Endothelial cell of umbilical vein (primary cell): ENCODE measurements at regions not wholly inside any gene's neighbourhood (a gene's known extent, or its start where the extent isn't known, plus 50 kb on each side); places are given as distances from the start of the nearest gene placed in this dataset.

Source experiments
- BruUV-seq: library from RNA; stranded (reverse); fragments of 400-500 nt; replicated peaks from 2 replicates; lab custom pipeline; 2021; lab: Mats Ljungman, UMichigan
- CTCF ChIA-PET: fragments of 300-600, 350-600 bp; sonication (Branson Sonifier 250); formaldehyde crosslinking; loops from one replicate; lab custom pipeline; 2021; ENCODE audit warnings: antibody characterized with exemption, inconsistent platforms; lab: Charles Lee
- POLR2A ChIA-PET: fragments of 300-600, 350-600 bp; sonication (Branson Sonifier 250); formaldehyde crosslinking; loops from one replicate; lab custom pipeline; 2021; ENCODE audit warnings: antibody characterized with exemption, inconsistent platforms; lab: Charles Lee
- DNase-seq: peaks from one replicate; pipeline ENCODE4 v3.0.0-alpha.2; 2011; ENCODE audit warnings: low read depth, low spot score
- FAIRE-seq: peaks from 2 replicates; lab custom pipeline; 2011; peaks lifted over from hg19 to GRCh38; lab: Jason Lieb, UNC
- H2AFZ ChIP-seq: 2 replicates; pipeline ENCODE4 v1.6.0; 2012; ENCODE audit warnings: low read depth, low read length, control low read depth, inconsistent platforms
- H3K27ac ChIP-seq: 2 replicates; pipeline ENCODE4 v1.5.1; 2011; ENCODE audit warnings: low read depth, mild to moderate bottlenecking, control low read depth, low read length, moderate library complexity; ENCODE audit not compliant: insufficient read depth
- H3K27me3 ChIP-seq, 2 experiments: 2 replicates each; pipeline versions ENCODE4 v1.6.0 to v1.6.1; 2011; ENCODE audit warnings: low read length in 2 of 2, mixed read lengths in 1 of 2; ENCODE audit not compliant: control insufficient read depth in 2 of 2, insufficient read depth in 2 of 2
- H3K36me3 ChIP-seq, 2 experiments: 2 replicates in 1 of 2; 3 replicates in 1 of 2; pipeline ENCODE4 v1.5.1; 2011; ENCODE audit warnings: low read length in 2 of 2, mild to moderate bottlenecking in 1 of 2, moderate library complexity in 1 of 2; ENCODE audit not compliant: control insufficient read depth in 2 of 2, insufficient read depth in 2 of 2; ENCODE audit errors: extremely low read depth in 1 of 2
- H3K4me1 ChIP-seq: 3 replicates; pipeline ENCODE4 v1.5.1; 2011; ENCODE audit warnings: mild to moderate bottlenecking, low read length; ENCODE audit not compliant: control insufficient read depth, insufficient read depth; ENCODE audit errors: extremely low read depth
- H3K4me2 ChIP-seq: 2 replicates; pipeline ENCODE4 v1.6.1; 2011; ENCODE audit warnings: low read length, control low read depth, mixed read lengths; ENCODE audit not compliant: insufficient read depth
- H3K4me3 ChIP-seq, 3 experiments: fragments of 200-600 bp in 1 of 3; sonication (generic), shearing (Covaris generic) in 1 of 3; replicated peaks in 1 of 3; 2 replicates each; pipeline ENCODE4 v1.5.1; 2011 to 2016; ENCODE audit warnings: control low read depth in 3 of 3, low read length in 3 of 3, mild to moderate bottlenecking in 2 of 3, inconsistent platforms in 1 of 3, low read depth in 1 of 3, moderate library complexity in 1 of 3; ENCODE audit not compliant: insufficient read depth in 1 of 3
- H3K79me2 ChIP-seq: 2 replicates; pipeline ENCODE4 v1.6.0; 2012; ENCODE audit warnings: low read length, inconsistent platforms; ENCODE audit not compliant: control insufficient read depth, insufficient read depth
- H3K9ac ChIP-seq: replicated peaks from 2 replicates; pipeline ENCODE3; 2011; ENCODE audit warnings: low read length, control low read depth; ENCODE audit not compliant: insufficient read depth; ENCODE audit errors: extremely low read depth
- H3K9me1 ChIP-seq: replicated peaks from 3 replicates; pipeline ENCODE4 v1.6.0; 2011; ENCODE audit warnings: mild to moderate bottlenecking, low read length; ENCODE audit not compliant: control insufficient read depth, insufficient read depth; ENCODE audit errors: extremely low read depth
- H3K9me3 ChIP-seq: replicated peaks from 2 replicates; pipeline ENCODE4 v1.5.1; 2012; ENCODE audit warnings: low read length, inconsistent platforms; ENCODE audit not compliant: control insufficient read depth, insufficient read depth
- H4K20me1 ChIP-seq: replicated peaks from 2 replicates; pipeline ENCODE3; 2011; ENCODE audit warnings: mild to moderate bottlenecking, low read length; ENCODE audit not compliant: control insufficient read depth, insufficient read depth; ENCODE audit errors: extremely low read depth
- EZH2 ChIP-seq: IDR thresholded peaks from 2 replicates; pipeline ENCODE4 v1.6.1; 2012; ENCODE audit warnings: borderline replicate concordance, low read depth, mild to moderate bottlenecking, moderate library complexity, low read length, inconsistent platforms; ENCODE audit not compliant: severe bottlenecking
- FOS ChIP-seq: IDR thresholded peaks from 2 replicates; pipeline ENCODE4 v1.6.1; 2011; ENCODE audit warnings: mild to moderate bottlenecking, low read length, moderate library complexity, borderline replicate concordance; ENCODE audit not compliant: insufficient read depth
- GATA2 ChIP-seq: IDR thresholded peaks from 2 replicates; pipeline ENCODE4 v1.7.0; 2011; ENCODE audit warnings: low read depth, mild to moderate bottlenecking, moderate library complexity, mixed read lengths, low read length; ENCODE audit not compliant: insufficient read length, insufficient read depth
- JUN ChIP-seq: IDR thresholded peaks from 2 replicates; pipeline ENCODE4 v1.6.1; 2011; ENCODE audit warnings: borderline replicate concordance, low read depth; ENCODE audit not compliant: insufficient read length, insufficient read depth
- MYC ChIP-seq: IDR thresholded peaks from one replicate; pipeline ENCODE4 v1.6.1; 2011; ENCODE audit warnings: mild to moderate bottlenecking, low read depth, low read length
- POLR2A ChIP-seq: IDR thresholded peaks from 2 replicates; pipeline ENCODE4 v1.6.1; 2012; ENCODE audit warnings: low read depth, mild to moderate bottlenecking, control low read depth, low read length
- POLR2AphosphoS5 ChIP-seq: IDR thresholded peaks from 2 replicates; pipeline ENCODE4 v1.6.1; 2012; ENCODE audit warnings: low read depth, mild to moderate bottlenecking, control low read depth, low read length, moderate library complexity; ENCODE audit not compliant: insufficient read depth
- dilution Hi-C: fragments of 300-500 bp; cut with MboI; formaldehyde crosslinking; loops from one replicate; pipeline ENCODE4 v1.15.0; 2019; ENCODE audit warnings: low sequenced_read_pairs; ENCODE audit not compliant: extremely low pct_ligation_motif_present
- intact Hi-C: fragments of 100-400 bp; cut with micrococcal nuclease; formaldehyde crosslinking; loops from one replicate; pipeline ENCODE4 v1.10.0; 2022
- TF ChIP-seq, protein P1 (sequence below): IDR thresholded peaks from 2 replicates; pipeline ENCODE4 v1.6.1; 2011; ENCODE audit not compliant: insufficient read depth, insufficient read length
- TF ChIP-seq, protein P2 (sequence below), 2 donors: IDR thresholded peaks; 1 replicate in 1 of 2; 2 replicates in 1 of 2; pipeline ENCODE4 v1.5.1; 2011; ENCODE audit warnings: low read length in 2 of 2, mild to moderate bottlenecking in 2 of 2, moderate library complexity in 2 of 2, control low read depth in 1 of 2, inconsistent platforms in 1 of 2, low read depth in 1 of 2; ENCODE audit not compliant: insufficient read depth in 1 of 2; ENCODE audit errors: extremely low read depth in 1 of 2

DNA sequence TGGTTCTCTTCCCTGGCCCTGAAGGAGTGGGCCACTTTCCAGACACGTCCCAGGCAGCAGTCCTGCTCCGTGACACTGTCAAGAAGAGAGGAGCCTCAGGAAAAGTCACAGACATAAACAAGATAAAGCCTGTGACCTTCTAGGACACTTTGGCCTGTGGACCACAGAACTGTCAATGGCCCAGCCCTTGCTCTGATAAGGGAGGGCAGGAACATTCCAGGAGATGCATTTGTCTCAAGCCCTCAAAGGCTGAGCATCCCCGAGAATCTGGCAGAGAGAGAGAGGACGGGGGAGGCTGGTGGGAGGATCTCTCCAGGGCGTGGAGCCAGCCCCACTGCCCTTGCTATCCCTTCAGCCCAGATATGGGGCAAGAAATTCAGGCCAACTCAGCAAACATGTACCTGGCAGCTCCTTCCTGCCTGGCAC lies 476.4 kb downstream of the INSC start:
- ChIA-PET CTCF (no interaction called here), POLR2A (no interaction called here)
- FAIRE-seq: no peak
- H3K27ac ChIP-seq: no peak overlapping the region
- no peak overlapping the region for H2AFZ ChIP-seq
- H3K27me3 ChIP-seq: no peaks in the 10 kb centered on the region
- H3K4me3 ChIP-seq: no peak overlapping the region
- no TSS peak for BruUV-seq
- no peaks in the 10 kb centered on the region for H3K9me3 ChIP-seq
- H3K36me3 ChIP-seq: no peaks in the 10 kb centered on the region
- H3K4me2 ChIP-seq: no peak overlapping the region
- no peaks in the 10 kb centered on the region for H3K9me1 ChIP-seq
- dilution Hi-C loops: no loop called here
- TF ChIP-seq GATA2 (no peak), EZH2 (no peak), MYC (no peak), JUN (no peak), POLR2A (no peak), FOS (no peak), POLR2AphosphoS5 (no peak)
- TF ChIP-seq, protein P1, sequence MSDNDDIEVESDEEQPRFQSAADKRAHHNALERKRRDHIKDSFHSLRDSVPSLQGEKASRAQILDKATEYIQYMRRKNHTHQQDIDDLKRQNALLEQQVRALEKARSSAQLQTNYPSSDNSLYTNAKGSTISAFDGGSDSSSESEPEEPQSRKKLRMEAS: no peak
- TF ChIP-seq, protein P2, sequence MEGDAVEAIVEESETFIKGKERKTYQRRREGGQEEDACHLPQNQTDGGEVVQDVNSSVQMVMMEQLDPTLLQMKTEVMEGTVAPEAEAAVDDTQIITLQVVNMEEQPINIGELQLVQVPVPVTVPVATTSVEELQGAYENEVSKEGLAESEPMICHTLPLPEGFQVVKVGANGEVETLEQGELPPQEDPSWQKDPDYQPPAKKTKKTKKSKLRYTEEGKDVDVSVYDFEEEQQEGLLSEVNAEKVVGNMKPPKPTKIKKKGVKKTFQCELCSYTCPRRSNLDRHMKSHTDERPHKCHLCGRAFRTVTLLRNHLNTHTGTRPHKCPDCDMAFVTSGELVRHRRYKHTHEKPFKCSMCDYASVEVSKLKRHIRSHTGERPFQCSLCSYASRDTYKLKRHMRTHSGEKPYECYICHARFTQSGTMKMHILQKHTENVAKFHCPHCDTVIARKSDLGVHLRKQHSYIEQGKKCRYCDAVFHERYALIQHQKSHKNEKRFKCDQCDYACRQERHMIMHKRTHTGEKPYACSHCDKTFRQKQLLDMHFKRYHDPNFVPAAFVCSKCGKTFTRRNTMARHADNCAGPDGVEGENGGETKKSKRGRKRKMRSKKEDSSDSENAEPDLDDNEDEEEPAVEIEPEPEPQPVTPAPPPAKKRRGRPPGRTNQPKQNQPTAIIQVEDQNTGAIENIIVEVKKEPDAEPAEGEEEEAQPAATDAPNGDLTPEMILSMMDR (IDR thresholded peaks at IDR 0.05; ENCODE audit: extremely low read depth in 1 of 2, insufficient read depth in 1 of 2, low read depth in 1 of 2, low read length in 2 of 2): no peak
- intact Hi-C loops: no loop called here
- no peak for DNase-seq
- H3K9ac ChIP-seq: no peak overlapping the region
- H4K20me1 ChIP-seq: no peaks in the 10 kb centered on the region
- no peaks in the 10 kb centered on the region for H3K79me2 ChIP-seq
- H3K4me1 ChIP-seq: no peaks in the 10 kb centered on the region
